ENCODE measurements at regions not wholly inside any gene's neighbourhood (a gene's known extent, or its start where the extent isn't known, plus 50 kb on each side); places are given as distances from the start of the nearest gene placed in this dataset.

GRCh38 chr3:63745757-63746156, 73.3 kb upstream of the C3orf49 start:
- TF ChIP-seq SUZ12 (IDR thresholded peaks at IDR 0.05; ENCODE audit: extremely low read depth, insufficient read depth, insufficient read length) (no peak), ZNF274 (IDR thresholded peaks at IDR 0.05; ENCODE audit: low read depth, low read length) (no peak)
